GM23338 (cell line): ENCODE measurements at regions not wholly inside any gene's neighbourhood (a gene's known extent, or its start where the extent isn't known, plus 50 kb on each side); places are given as distances from the start of the nearest gene placed in this dataset.
A peak's percentile ranks its signal among the peaks of the same experiment; 100 is the strongest.
"Not testable (repeated sequence)": the region's sequence is repeated elsewhere in the genome, so short reads cannot be mapped to it uniquely, and the experiment has no call there.

Experiments used
- ATAC-seq: fragments of 200-7000 bp; cut with Tn5 transposase; 3 replicates; pipeline ENCODE4 v1.9.1; 2020
- DNase-seq: peaks from one replicate; pipeline ENCODE4 v3.0.0-alpha.2; 2015; ENCODE audit warnings: low spot score
- H2AFZ ChIP-seq: fragments of 200-600 bp; sonication (generic); 2 replicates; pipeline ENCODE4 v1.8.0; 2016; ENCODE audit warnings: antibody characterized with exemption, mild to moderate bottlenecking, moderate library complexity
- H3F3A ChIP-seq: fragments of 200-600 bp; sonication (generic); replicated peaks from 2 replicates; pipeline ENCODE4 v1.8.0; 2017; ENCODE audit warnings: antibody characterized with exemption, mixed run types, low read depth
- H3K27ac ChIP-seq: fragments of 200-600 bp; sonication (generic); 2 replicates; pipeline ENCODE4 v1.6.1; 2016; ENCODE audit warnings: low read depth
- H3K27me3 ChIP-seq: fragments of 200-600 bp; sonication (generic); 2 replicates; pipeline ENCODE4 v1.8.0; 2016; ENCODE audit warnings: mild to moderate bottlenecking, mixed run types, moderate library complexity; ENCODE audit not compliant: insufficient read depth
- H3K36me3 ChIP-seq: fragments of 200-600 bp; sonication (generic); 2 replicates; pipeline ENCODE4 v1.8.0; 2016; ENCODE audit warnings: mild to moderate bottlenecking; ENCODE audit not compliant: insufficient read depth
- H3K4me1 ChIP-seq: fragments of 200-600 bp; sonication (generic); 2 replicates; pipeline ENCODE4 v1.8.0; 2016; ENCODE audit warnings: mild to moderate bottlenecking, moderate library complexity; ENCODE audit not compliant: insufficient read depth
- H3K4me2 ChIP-seq: fragments of 200-600 bp; sonication (generic); 2 replicates; pipeline ENCODE4 v1.7.1; 2017; ENCODE audit warnings: mixed run types
- H3K4me3 ChIP-seq: fragments of 200-600 bp; sonication (generic); 2 replicates; pipeline ENCODE4 v1.6.1; 2016; ENCODE audit warnings: mixed run types
- H3K79me2 ChIP-seq: fragments of 200-600 bp; sonication (generic); replicated peaks from 2 replicates; pipeline ENCODE4 v1.8.0; 2017; ENCODE audit warnings: mild to moderate bottlenecking; ENCODE audit not compliant: insufficient read depth
- H3K9me2 ChIP-seq: fragments of 200-600 bp; sonication (generic); 2 replicates; pipeline ENCODE4 v1.8.0; 2017; ENCODE audit not compliant: insufficient read depth
- H4K20me1 ChIP-seq: fragments of 200-600 bp; sonication (generic); replicated peaks from 2 replicates; pipeline ENCODE4 v1.8.0; 2017; ENCODE audit warnings: mild to moderate bottlenecking; ENCODE audit not compliant: insufficient read depth
- H3K27ac Mint-ChIP-seq: 2 replicates; pipeline ENCODE4 v1.8.0; 2020; ENCODE audit warnings: inconsistent platforms, mild to moderate bottlenecking, moderate library complexity, mixed read lengths
- H3K27me3 Mint-ChIP-seq: 3 replicates; pipeline ENCODE4 v1.8.0; 2022; ENCODE audit warnings: low read depth, mild to moderate bottlenecking, moderate library complexity, mixed read lengths, inconsistent platforms; ENCODE audit not compliant: insufficient read depth, poor library complexity
- H3K36me3 Mint-ChIP-seq: 3 replicates; pipeline ENCODE4 v1.8.0; 2021; ENCODE audit warnings: low read depth, mild to moderate bottlenecking, inconsistent platforms, moderate library complexity, mixed read lengths
- H3K4me1 Mint-ChIP-seq: 3 replicates; pipeline ENCODE4 v1.8.0; 2020; ENCODE audit warnings: mild to moderate bottlenecking, inconsistent platforms, mixed read lengths
- H3K4me3 Mint-ChIP-seq: 3 replicates; pipeline ENCODE4 v1.8.0; 2021; ENCODE audit warnings: moderate library complexity, mild to moderate bottlenecking, inconsistent platforms, mixed read lengths
- H3K9me3 Mint-ChIP-seq: 3 replicates; pipeline ENCODE4 v1.8.0; 2020; ENCODE audit warnings: moderate library complexity, mild to moderate bottlenecking, inconsistent platforms, mixed read lengths
- NANOG ChIP-seq: IDR thresholded peaks from 2 replicates; pipeline ENCODE4 v1.6.1; 2016; ENCODE audit warnings: antibody characterized with exemption, borderline replicate concordance
- STAT1 ChIP-seq: IDR thresholded peaks from one replicate; pipeline ENCODE4 v1.6.1; 2016; ENCODE audit warnings: antibody characterized with exemption; ENCODE audit not compliant: unreplicated experiment
- ZNF331 ChIP-seq: fragments of 250-450 bp; sonication (Bioruptor Pico); IDR thresholded peaks from 2 replicates; pipeline ENCODE4 v1.5.0; 2020; ENCODE audit warnings: low read depth, mild to moderate bottlenecking, moderate library complexity
- TF ChIP-seq, protein P1 (sequence below): fragments of 250-450 bp; sonication (Bioruptor Pico); IDR thresholded peaks from 2 replicates; pipeline ENCODE4 v1.5.0; 2020; ENCODE audit warnings: mild to moderate bottlenecking, moderate library complexity

DNA sequence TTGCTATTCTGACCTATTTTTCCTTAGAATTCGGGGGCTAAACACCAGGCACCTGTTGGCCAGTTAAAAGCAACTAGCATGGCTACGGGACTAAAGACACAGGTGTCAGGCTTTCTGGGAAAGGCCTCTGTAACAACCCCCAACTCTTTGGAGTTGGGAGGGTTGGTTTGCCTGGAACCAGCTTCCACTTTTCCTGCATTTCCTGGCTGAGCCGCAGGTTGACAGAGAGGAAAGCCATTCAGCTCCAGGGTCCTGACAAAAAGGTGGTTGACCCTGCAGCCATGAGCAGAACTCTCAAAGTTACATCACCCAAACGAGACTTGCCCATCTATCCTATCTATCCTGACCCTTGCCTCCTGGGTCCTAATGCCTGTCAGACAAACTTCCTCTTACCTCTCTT is 375.4 kb upstream of the SFSWAP start:
- no peak overlapping the region for H3K4me2 ChIP-seq
- no peaks in the 10 kb centered on the region for H3K9me2 ChIP-seq
- H3K27ac Mint-ChIP-seq, result no peak overlapping the region
- H3K36me3 Mint-ChIP-seq, result no peaks in the 10 kb centered on the region; the same call in 2 of the 3 replicates
- peak overlapping the region; percentile 32; the same call in 1 of the 2 replicates for H2AFZ ChIP-seq
- H3K4me3 Mint-ChIP-seq, result no peak overlapping the region
- no peaks in the 10 kb centered on the region for H3K4me1 ChIP-seq
- H3K79me2 ChIP-seq, result no peaks in the 10 kb centered on the region
- H3K27me3 ChIP-seq, result no peaks in the 10 kb centered on the region
- peaks cover 21% of the 10 kb centered on the region for H3K9me3 Mint-ChIP-seq
- no peak for TF ChIP-seq STAT1
- TF ChIP-seq NANOG, result no peak
- H3K36me3 ChIP-seq, result no peaks in the 10 kb centered on the region
- no peaks in the 10 kb centered on the region for H4K20me1 ChIP-seq
- peaks cover 4% of the 10 kb centered on the region for H3K27me3 Mint-ChIP-seq
- no peak overlapping the region for H3K27ac ChIP-seq
- H3F3A ChIP-seq, result no peaks in the 10 kb centered on the region
- no peak overlapping the region for H3K4me3 ChIP-seq
- ATAC-seq, result no peak
- H3K4me1 Mint-ChIP-seq, result peaks cover 9% of the 10 kb centered on the region
- no peak for DNase-seq

DNA sequence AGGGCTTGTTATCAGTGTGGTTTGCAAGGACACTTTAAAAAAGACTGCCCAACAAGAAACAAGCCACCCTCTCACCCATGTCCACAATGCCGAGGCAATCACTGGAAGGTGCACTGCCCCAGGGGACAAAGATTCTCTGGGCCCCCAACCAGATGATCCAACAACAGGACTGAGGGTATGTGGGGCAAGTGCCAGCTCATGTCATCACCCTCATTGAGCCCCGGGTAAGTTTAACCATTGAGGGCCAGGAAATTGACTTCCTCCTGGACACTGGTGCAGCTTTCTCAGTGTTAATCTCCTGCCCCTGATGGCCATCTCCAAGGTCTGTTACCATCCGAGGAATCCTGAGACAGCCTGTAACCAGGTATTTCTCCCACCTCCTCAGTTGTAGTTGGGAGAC is 373.0 kb upstream of the SFSWAP start:
- H3K27ac Mint-ChIP-seq, H3K27me3 ChIP-seq, H3K27ac ChIP-seq, H3K36me3 ChIP-seq, H3K4me1 ChIP-seq, H3K4me3 Mint-ChIP-seq, H3K79me2 ChIP-seq, H3K27me3 Mint-ChIP-seq, H3K36me3 Mint-ChIP-seq, H3K4me3 ChIP-seq, H3K4me2 ChIP-seq, H2AFZ ChIP-seq, ATAC-seq, H4K20me1 ChIP-seq, H3F3A ChIP-seq, H3K9me2 ChIP-seq, DNase-seq: not testable (repeated sequence)
- Mint-ChIP-seq H3K4me1 (peaks cover 12% of the 10 kb centered on the region), H3K9me3 (peaks cover 18% of the 10 kb centered on the region)

DNA sequence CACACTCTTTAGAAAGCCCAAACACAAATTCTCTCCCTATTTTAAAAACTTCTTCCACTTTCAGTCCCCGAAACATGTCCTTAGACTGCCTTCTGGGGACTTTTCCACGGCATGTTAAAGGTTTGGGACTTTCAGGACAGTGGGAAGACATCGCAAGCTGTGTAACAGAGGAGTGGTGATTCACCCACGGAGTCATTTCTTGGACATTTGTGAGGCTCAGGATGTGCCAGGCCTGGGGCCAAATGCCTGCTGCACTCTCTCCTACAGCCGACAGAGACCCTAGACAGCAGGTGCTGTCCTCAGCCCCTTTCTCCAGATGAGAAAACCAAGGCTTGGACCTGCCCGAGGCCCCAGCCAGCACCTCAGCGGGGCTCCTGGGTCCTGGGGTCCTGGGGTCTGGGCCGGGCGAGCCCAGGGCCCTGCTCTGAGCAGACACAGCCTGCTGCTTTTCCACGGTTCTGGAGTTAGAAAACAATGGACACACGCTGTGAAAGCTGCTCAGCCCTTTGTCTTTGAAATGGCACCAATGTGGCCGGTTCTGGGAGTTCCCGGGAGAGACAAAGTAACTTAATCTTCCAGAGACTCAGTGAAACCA is 370.2 kb upstream of the SFSWAP start:
- H3K4me2 ChIP-seq, result no peak overlapping the region
- H3K27ac ChIP-seq, result no peak overlapping the region
- Mint-ChIP-seq H3K4me3 (no peak overlapping the region), H3K36me3 (peaks cover 4% of the 10 kb centered on the region), H3K27ac (no peak overlapping the region), H3K4me1 (peaks cover 8% of the 10 kb centered on the region), H3K27me3 (peaks cover 2% of the 10 kb centered on the region), H3K9me3 (peaks cover 13% of the 10 kb centered on the region)
- no peak overlapping the region for H3K4me3 ChIP-seq
- no peak for TF ChIP-seq ZNF331 (CRISPR knock-in tag)
- TF ChIP-seq, protein P1, sequence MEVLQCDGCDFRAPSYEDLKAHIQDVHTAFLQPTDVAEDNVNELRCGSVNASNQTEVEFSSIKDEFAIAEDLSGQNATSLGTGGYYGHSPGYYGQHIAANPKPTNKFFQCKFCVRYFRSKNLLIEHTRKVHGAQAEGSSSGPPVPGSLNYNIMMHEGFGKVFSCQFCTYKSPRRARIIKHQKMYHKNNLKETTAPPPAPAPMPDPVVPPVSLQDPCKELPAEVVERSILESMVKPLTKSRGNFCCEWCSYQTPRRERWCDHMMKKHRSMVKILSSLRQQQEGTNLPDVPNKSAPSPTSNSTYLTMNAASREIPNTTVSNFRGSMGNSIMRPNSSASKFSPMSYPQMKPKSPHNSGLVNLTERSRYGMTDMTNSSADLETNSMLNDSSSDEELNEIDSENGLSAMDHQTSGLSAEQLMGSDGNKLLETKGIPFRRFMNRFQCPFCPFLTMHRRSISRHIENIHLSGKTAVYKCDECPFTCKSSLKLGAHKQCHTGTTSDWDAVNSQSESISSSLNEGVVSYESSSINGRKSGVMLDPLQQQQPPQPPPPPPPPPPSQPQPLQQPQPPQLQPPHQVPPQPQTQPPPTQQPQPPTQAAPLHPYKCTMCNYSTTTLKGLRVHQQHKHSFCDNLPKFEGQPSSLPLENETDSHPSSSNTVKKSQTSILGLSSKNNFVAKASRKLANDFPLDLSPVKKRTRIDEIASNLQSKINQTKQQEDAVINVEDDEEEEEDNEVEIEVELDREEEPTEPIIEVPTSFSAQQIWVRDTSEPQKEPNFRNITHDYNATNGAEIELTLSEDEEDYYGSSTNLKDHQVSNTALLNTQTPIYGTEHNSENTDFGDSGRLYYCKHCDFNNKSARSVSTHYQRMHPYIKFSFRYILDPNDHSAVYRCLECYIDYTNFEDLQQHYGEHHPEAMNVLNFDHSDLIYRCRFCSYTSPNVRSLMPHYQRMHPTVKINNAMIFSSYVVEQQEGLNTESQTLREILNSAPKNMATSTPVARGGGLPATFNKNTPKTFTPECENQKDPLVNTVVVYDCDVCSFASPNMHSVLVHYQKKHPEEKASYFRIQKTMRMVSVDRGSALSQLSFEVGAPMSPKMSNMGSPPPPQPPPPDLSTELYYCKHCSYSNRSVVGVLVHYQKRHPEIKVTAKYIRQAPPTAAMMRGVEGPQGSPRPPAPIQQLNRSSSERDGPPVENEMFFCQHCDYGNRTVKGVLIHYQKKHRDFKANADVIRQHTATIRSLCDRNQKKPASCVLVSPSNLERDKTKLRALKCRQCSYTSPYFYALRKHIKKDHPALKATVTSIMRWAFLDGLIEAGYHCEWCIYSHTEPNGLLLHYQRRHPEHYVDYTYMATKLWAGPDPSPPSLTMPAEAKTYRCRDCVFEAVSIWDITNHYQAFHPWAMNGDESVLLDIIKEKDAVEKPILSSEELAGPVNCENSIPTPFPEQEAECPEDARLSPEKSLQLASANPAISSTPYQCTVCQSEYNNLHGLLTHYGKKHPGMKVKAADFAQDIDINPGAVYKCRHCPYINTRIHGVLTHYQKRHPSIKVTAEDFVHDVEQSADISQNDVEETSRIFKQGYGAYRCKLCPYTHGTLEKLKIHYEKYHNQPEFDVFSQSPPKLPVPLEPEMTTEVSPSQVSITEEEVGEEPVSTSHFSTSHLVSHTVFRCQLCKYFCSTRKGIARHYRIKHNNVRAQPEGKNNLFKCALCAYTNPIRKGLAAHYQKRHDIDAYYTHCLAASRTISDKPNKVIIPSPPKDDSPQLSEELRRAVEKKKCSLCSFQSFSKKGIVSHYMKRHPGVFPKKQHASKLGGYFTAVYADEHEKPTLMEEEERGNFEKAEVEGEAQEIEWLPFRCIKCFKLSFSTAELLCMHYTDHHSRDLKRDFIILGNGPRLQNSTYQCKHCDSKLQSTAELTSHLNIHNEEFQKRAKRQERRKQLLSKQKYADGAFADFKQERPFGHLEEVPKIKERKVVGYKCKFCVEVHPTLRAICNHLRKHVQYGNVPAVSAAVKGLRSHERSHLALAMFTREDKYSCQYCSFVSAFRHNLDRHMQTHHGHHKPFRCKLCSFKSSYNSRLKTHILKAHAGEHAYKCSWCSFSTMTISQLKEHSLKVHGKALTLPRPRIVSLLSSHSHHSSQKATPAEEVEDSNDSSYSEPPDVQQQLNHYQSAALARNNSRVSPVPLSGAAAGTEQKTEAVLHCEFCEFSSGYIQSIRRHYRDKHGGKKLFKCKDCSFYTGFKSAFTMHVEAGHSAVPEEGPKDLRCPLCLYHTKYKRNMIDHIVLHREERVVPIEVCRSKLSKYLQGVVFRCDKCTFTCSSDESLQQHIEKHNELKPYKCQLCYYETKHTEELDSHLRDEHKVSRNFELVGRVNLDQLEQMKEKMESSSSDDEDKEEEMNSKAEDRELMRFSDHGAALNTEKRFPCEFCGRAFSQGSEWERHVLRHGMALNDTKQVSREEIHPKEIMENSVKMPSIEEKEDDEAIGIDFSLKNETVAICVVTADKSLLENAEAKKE (CRISPR knock-in tag), result no peak
- H3K36me3 ChIP-seq, result no peaks in the 10 kb centered on the region
- H3F3A ChIP-seq, result no peaks in the 10 kb centered on the region
- no peaks in the 10 kb centered on the region for H4K20me1 ChIP-seq
- ATAC-seq, result peak; percentile 98
- no peaks in the 10 kb centered on the region for H3K27me3 ChIP-seq
- no peak overlapping the region for H2AFZ ChIP-seq
- no peaks in the 10 kb centered on the region for H3K9me2 ChIP-seq
- no peak for DNase-seq
- H3K79me2 ChIP-seq, result no peaks in the 10 kb centered on the region
- H3K4me1 ChIP-seq, result no peaks in the 10 kb centered on the region

DNA sequence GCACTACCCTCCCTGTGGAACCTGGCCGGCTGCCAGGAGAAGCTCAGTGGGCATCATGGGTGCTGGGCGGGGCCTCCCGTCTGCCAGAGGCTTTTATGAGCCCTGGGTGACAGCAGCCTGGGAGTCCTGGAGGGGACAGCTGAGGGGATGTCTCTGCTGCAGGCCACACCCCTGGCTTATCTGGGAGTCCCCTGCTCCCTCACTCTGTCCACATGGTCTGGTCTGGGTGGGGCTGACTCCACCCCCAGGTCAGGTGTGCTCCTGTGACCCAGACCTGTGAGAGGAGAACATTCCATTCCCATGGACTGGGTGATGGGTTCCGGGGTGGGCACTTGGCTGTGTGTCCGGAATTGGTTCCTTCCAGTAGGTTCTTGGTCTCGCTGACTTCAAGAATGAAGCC is 369.3 kb upstream of the SFSWAP start:
- not testable (repeated sequence) for H3K27ac Mint-ChIP-seq, H3K4me2 ChIP-seq, H3K4me3 Mint-ChIP-seq, H3K27me3 Mint-ChIP-seq, H3K36me3 ChIP-seq, H3F3A ChIP-seq, H2AFZ ChIP-seq, ATAC-seq, H3K4me1 Mint-ChIP-seq, H3K4me3 ChIP-seq, H3K27me3 ChIP-seq, H3K36me3 Mint-ChIP-seq, H3K4me1 ChIP-seq, H3K27ac ChIP-seq, DNase-seq, H3K79me2 ChIP-seq, H3K9me2 ChIP-seq, H4K20me1 ChIP-seq
- peaks cover 13% of the 10 kb centered on the region for H3K9me3 Mint-ChIP-seq
